HG03457 (cell line): ENCODE measurements at regions not wholly inside any gene's neighbourhood (a gene's known extent, or its start where the extent isn't known, plus 50 kb on each side); places are given as distances from the start of the nearest gene placed in this dataset.

Experiments
- ATAC-seq: cut with Tn5 transposase; IDR thresholded peaks from one replicate; pipeline ENCODE4 v1.9.1; 2021; ENCODE audit warnings: moderate number of reproducible peaks; ENCODE audit not compliant: unreplicated experiment

DNA sequence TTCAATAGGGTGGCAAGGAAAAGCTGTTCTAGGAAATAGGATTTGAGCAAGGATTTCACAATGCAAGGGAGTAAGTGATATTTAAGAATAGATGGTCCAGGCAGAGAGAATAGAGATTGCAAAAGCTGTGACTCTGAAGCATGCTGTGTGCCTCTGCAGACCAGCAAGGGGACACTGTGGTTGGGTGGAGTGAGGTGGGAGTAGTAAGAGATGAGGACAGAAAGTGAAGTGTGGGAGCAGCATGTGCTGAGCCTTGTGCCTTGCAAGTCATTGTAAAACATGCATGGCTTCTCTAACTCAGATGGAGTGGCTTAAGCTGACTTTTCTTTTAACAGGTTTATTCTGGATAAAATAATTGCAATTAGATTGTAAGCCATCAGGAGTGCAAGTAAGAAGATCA, 442.4 kb downstream of the CCSER2 start:
- ATAC-seq: no peak

DNA sequence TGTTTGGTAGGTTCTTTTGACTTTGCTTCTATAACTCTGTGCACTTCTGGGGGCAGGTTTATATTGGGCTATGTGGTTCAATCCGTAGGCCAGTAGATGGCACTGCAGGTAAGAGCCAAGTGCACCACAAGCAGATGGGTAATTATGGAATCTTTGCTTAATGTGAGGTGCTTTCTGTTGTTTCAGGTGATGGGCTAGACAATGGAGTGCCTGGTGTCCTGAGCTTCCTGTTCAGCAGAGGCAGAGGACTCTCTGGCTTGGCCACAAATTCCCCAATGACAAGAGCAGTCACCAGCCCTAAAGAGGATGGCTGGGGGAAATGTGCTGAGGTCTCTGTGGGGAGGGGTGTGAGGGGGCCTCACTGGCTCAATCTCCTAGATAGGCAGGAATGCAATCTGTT, 455.0 kb downstream of the CCSER2 start:
- ATAC-seq: peak; percentile 74

DNA sequence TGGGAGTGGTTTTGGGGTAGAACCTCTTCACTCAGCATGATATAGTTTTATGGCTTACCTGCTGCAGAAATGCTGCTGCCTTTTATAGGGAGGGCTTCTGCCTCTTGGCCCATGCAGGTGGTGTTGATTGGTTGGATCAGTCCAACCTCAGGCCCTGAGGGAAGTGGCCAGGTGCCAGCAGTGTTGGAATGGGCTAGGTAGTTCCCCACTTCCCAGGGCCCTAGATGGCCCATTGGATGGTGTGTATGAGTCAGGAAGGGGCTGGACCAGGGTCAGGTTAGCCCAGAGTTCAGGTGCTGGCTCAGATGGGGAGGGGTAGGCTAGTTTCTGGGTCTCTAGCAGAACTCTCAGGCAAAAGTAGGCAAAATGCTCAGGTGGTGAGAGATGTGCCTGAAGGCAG, 455.5 kb downstream of the CCSER2 start:
- no peak for ATAC-seq

DNA sequence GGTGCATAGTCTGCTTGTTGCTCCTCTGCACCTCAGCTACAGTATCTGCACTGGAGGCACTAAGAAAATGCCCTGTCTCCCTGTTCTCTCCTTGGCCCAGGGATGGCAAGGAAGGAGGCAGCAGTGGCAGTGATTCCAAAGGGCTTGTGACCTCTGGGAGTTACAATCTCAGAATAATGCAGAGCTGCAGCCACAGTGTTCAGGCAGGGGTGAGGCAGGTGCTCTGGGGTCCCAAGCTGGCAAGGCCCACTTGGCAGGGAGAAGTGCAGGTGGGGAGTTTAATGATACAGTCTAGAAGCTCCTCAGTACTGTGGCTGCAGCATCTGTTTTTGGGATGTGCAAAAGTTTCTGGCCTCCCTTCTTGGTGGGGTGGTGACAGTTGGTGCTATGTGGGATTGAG, 456.4 kb downstream of the CCSER2 start:
- no peak for ATAC-seq

DNA sequence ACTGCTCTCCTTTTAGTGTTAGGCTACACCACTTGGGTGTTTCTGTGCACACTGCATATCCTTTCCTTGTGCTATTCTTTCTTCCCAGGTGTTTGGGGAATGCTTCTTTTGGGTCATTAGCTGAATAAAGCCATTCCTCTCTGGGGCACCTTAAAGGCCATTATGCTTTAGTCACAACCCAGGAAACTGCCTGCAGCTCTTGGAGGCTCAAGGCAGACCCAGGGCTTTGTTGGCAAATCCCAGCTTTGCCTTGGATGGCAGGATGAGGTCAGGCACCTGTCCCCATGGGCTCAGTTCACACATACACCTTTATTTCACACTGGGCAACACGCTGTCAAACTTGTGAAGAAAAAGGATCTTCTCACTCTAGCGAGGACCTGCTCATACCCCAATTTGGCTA, 460.6 kb downstream of the CCSER2 start:
- ATAC-seq: no peak

DNA sequence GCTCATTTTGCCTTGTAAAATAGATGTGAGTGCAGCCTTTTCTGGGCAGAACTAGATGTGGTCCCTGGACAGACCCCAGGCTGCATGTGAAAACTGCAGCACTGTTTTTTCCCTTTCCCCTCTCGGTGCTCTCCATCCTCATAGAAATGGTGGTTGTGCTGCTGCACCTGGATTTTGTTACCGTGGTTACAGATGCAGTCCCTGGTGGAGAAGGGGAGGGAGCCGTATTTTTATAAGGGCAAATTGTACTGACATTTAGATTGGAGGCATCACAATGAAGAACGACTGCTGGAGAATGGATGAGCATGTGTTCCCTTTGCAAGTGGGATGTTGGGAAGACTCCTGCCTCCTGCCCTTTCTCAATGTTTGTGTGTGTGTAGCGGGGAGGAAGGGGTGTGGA, 469.9 kb downstream of the CCSER2 start:
- no peak for ATAC-seq

DNA sequence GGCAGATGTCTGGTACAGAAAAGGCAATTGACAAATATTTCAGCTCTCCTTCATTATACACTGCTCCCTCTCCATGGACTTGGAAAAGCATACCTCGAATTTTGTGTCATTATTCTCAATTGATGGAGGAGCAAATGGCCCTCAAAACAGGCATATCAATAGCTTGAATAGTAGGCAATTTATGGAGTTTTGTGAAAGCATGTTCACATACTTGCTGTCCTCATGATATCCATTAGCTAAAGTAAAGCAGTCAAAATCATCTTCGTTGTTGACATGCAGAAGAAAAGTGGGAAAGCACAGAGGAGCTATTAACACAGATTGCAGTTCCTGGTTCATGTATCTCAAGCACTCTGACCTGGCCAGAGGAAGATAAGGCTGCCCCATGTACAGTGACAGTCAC, 472.8 kb downstream of the CCSER2 start:
- no peak for ATAC-seq

DNA sequence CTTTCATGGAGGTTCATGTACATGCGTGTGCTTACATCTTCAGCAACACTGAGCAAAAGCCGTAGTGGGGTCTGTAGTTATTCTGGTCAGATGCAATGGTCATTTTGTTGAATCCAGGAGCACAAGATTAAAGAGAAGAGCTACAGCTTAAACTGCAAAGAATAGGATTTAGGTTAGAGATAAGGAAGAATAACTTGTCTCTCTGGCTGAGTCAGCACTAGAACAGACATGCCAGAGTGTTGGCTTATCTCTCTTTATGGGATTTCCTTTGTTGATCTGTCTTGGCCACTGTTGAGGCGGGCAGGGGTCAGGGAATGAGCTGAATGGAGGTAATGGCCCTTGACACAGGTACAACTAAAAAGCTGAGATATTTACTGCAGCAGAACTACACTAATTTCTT, 473.5 kb downstream of the CCSER2 start:
- ATAC-seq: no peak

DNA sequence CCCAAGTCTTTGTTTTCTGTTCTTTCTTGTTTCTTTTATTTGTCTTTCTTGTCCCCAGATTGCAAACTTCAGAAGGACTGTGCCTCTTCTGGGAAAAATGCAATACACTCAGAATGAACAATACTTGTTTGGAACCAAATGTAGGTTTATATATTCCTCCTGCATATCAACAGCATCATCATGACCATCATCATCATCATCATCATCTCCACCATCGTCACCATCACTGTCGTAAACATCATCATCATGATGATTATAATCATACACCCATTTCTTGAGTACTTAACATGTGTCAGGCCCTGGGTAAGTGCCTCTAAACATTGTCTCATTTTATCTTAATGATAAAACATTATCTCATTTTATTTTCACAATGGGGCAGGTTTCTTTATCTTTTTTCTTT, 476.8 kb downstream of the CCSER2 start:
- ATAC-seq: no peak

DNA sequence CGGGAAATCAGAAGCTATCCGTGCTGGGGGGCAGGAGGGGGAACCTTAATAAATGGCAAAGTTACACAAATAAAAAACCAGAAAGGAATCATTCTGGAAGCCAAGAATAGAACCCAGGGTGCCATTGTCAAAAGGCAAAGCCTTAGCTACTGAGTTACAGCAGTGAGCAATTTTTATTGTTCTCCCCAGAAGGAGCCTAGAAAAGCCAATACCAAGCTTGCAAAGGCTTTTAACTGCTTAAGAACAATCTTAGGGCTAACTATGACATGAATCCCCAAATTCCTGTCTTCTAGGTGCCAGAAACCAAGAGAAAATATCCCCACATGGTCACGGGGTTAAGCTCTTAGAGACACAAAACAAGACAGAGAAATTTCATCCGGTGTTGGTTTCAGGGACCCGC, 482.7 kb downstream of the CCSER2 start:
- ATAC-seq: no peak

DNA sequence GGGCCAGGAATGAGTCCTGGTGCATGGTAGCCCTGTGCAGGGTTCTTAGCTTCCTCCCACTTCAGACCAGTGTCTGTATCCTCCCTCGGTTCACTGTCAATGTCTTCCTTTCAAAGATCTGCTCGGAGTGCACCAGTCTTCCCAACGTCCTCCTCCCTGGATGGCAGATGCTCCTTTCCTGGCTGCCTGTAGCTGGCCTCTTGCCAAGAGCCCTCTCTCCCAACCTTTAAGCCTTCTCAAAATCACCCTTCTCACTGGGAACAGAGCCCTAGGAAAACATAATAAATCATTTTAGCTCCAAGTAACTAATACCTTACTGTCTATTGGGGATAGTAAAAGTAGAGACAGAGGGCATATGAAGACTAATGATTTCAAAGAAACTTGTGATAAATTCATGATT, 490.6 kb downstream of the CCSER2 start:
- ATAC-seq: no peak

DNA sequence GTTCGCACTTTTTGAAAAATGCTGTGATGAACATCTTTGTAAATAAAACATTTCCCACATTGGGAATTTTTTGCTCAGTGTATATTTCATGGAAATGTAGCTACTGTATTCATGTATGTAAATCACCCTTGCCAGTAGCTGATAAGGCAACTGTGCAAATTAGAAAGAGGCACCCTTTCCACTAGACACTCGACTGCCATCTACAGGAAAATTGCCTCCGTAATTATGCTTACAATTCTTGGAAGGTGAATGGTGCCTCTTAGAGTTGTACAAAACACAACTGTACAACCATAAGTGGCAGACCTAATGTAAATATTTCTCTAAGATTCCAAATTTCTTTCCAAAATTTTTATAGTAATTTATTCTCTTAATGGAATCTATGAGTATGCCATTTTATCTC, 491.7 kb downstream of the CCSER2 start:
- ATAC-seq: no peak

DNA sequence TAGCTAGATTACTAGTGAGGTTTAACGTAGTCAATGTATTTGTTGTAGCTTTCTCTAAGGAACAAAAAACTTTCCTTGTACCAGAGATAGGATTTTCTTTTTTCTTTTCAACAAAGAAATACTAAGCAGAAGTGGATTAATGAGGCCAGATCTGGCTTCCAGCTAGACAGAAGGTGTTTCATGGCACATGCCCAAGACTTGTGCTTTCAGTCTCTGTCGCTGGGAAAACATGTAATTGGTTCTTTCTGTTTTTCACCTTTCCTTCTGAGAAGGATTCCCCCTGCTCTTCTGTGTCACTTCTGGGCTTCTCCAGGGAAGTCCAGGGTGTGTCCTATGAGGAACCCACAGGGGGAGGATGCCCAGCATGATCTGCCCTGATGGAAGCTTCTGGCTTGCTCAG, 492.2 kb downstream of the CCSER2 start:
- ATAC-seq: no peak

DNA sequence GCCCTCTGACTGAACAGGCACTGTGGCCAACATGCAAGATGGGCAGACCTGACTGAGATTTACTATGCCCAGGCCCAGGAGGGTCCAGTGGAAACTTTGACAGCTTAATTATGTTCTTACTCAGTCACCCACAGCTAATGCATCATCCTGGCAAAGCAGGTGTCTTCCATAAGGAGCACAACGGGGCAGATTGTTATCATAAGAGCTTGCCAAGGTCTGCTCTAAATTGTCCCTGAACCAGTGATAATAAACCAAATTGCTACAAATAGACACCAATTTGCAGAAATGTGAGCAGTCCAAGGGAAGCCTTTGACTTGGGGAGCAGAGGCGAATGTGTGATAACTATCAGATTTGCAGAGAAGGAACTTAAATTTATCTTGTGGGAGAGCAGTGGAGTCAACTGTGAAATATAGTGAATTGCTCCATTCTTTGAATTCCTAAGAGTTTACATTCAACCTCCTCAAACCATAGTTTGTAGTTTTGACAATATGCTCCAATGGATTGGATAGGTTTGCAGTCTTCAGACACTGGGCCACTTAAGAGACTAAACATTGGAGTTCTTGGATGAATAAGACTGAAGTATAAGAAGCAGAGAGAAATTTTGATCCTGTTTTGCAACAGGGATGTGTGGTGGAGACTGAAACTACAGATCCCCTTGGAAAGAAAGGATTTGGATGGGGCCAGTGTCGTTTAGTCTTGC, 494.7 kb downstream of the CCSER2 start:
- ATAC-seq: no peak

DNA sequence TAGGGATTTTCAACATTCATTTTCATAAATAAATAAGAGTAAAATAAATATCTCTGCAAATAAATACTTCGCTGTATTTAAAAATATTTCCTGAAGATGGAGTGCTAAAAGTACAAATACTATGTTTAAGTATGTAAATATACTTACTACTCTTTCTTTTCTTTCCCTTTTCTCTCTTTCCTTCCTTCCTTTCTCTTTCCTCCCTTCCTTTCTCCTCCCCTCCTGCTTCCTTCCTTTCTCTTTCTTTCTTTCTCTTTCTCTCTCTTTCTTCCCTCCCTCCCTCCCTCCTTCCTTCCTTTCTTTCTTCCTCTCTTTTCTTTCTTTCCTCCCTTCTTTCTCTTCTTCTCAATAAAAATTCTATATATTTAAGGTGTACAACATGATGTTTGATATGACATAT, 496.1 kb downstream of the CCSER2 start:
- no peak for ATAC-seq

DNA sequence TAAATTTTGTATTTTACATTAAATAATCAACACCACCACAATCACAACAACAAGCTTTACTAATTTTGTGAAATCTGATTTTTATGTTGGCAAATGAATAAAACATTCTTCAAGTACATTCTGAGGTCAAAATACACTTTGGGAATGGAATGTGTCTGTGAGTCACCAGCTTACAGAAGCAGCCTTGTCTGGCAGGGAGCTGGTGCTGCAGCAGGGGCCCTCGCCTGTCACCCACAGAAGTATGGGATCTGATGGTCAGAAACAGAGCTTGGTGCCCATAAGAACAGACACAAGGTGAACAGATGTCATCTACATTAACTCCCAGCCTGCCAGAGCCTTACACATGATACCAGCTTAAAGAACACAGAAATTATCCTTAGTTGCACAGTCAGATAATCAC, 496.9 kb downstream of the CCSER2 start:
- ATAC-seq: no peak

DNA sequence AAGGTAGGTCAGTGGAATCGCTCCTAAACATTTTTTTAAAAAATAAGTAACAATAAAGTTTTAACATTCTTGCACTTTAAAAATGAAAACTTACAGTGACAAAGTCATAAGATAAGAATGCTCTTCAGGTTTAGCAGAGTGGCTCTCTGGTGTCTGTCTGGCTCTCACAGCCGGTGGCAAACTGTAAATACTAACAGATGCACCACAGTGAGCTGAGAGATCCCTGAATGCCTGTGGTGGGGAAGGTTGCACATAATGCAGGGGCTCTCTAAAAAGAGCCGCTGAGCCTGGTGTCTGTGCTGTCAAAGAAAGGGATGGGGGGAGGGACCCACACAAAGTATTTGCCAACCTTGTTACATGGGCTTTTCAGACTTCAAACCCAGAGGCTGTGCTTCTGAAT, 498.3 kb downstream of the CCSER2 start:
- no peak for ATAC-seq

DNA sequence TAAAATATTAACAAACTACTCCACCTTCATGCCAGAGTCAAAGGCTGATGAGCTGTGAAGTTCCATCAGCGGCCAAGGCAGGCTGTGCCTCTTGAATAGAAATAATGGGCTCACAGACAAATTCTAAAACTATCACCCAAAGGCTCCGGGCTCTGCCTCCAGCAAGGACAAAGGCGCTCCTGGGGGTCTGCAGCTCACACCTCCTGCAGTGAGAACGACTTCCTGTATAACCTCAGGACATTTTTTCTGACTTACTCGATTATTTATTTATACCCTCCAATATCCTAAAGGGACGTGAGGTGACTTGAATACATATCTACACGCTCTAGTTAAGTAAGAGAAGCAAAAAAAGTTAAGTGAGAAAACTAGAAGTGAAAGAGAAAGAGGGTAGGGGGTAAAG, 500.7 kb downstream of the CCSER2 start:
- ATAC-seq: no peak

DNA sequence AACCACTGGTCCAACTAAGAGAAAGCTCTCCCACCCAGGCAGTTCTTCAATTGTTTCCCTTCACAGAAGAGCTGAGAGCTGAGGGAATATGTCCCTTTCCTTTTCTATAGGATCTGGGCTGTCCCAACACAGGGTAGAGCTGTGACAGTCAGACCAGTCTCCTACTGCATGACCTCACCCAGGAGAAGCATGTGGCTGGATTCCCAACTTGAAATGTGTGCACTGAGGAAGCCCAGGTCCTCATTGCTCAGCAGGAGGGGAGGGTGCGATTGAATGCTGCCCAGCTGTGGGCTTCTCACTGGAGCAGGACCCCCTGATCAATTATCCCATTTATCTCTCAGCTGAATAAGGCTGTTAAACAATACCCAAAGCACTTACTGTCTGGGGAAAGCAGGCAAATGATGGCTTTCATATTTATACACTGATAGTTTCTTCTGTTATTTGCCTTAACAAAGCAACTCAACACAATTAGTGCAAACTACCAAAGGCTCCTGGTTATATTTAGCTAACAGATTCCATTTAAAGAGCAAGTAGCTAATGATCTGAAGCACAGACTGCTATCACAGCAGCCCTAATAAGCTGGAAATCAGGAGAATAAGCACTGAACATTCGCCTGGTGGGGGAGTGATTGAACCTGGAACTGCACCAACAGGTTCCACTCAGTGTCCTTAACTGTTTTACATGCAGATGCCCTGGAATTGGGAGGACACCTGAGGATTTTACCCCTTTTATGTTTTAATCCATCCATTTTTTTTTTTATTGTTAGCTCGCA, 508.8 kb downstream of the CCSER2 start:
- ATAC-seq: no peak

DNA sequence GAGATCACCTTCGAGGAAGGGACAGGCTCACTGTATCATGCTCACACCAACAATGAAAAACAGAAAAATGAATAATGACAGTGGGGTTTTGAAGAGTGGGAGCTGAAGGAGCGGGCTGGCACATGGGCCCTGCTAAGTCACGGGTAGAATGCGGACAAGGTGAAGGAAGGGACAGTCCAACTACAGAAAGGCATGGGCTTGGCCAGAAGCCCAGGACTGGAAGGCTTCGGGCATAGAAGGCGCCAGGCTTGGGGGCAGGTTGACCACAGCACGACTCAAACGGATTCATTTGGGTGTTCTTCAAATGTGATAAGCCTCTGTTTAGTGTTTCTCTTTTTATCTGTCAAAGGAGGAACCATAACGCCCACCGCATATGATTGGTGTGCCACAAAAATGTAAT, 509.5 kb downstream of the CCSER2 start:
- no peak for ATAC-seq

DNA sequence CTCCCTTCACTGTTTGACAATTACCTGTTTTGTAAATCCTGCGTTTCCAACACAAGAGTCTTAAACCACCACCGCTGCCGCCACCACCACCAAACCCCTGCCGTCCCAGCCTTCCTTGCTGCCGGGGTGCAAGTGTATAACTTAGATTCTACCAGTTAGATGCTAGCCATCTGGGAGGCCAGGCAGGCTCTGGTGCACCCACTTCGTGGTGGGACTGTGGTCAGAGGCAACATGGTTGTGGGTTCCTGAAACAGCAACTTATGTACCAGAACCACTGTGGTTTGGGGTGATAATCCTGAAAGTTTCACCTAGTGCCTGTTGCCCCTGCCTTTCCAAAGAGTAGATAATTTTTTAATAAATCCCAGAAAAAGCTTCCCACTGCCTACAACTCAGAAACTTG, 510.5 kb downstream of the CCSER2 start:
- ATAC-seq: no peak

DNA sequence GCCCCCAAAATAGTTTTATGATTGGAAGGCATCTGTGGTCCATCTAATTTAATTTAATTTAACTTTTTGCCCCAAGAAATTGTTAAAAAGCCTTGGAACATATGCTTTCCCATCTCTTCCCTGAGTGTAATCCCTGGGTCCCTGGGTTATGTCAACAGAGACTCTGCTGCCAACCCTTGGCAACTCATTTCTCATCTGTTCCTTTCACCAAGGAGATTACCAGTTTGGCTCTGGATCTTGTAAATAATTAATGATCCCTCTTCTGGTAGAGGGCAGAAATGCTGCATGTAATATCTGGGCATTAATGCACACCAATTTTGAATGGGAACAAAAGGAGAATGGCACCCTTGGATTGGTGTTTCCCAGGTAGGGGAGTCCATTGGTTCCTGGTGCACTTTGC, 514.2 kb downstream of the CCSER2 start:
- no peak for ATAC-seq

DNA sequence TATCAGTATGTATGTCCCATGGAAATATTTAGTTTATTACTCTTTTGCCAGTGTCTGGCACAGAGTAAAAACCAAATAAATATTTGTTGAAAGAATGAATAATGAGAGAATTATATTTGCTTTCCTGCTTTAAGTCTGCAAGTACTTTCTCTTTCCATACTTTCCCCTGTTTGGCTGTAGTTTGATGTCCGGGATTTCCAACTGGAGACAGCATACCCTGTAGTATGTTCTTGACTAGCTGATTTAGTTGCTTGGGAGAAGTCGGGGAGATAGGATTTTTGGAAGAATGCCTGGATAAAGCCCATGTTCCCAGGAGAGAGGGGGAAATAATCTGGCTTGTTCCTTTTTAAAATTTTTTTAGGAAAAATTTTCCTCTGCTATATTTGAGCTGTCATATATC, 516.1 kb downstream of the CCSER2 start:
- no peak for ATAC-seq
